GM12878 (cell line): ENCODE measurements at regions not wholly inside any gene's neighbourhood (a gene's known extent, or its start where the extent isn't known, plus 50 kb on each side); places are given as distances from the start of the nearest gene placed in this dataset.

Experiments
- ATAC-seq: fragments of 200-7000 bp; cut with Tn5 transposase; 3 replicates; pipeline ENCODE4 v1.9.1; 2020; ENCODE audit warnings: mild to moderate bottlenecking, moderate library complexity
- BruUV-seq: library from RNA; stranded (reverse); fragments of 400-500 nt; replicated peaks from 2 replicates; lab custom pipeline; 2021; lab: Mats Ljungman, UMichigan
- CTCF ChIA-PET: fragments of 300-600 bp; sonication (Branson Sonifier 250); formaldehyde crosslinking; extraction: SDS; loops from one replicate; lab custom pipeline; 2021; ENCODE audit warnings: inconsistent platforms; lab: Yijun Ruan, JAX
- POLR2A ChIA-PET: fragments of 350-600 bp; formaldehyde crosslinking; extraction: SDS; loops from one replicate; lab custom pipeline; 2021; ENCODE audit warnings: inconsistent platforms; lab: Charles Lee
- RAD21 ChIA-PET: fragments of 300-600 bp; sonication (Branson Sonifier 250); formaldehyde crosslinking; loops from one replicate; lab custom pipeline; 2023; ENCODE audit warnings: antibody characterized with exemption; ENCODE audit not compliant: unreplicated experiment; lab: Charles Lee
- SMC1A ChIA-PET: fragments of 300-600 bp; sonication (Branson Sonifier 250); formaldehyde crosslinking; loops from one replicate; lab custom pipeline; 2023; ENCODE audit not compliant: unreplicated experiment, uncharacterized antibody; lab: Charles Lee
- DNase-seq: peaks from one replicate; pipeline ENCODE4 v3.0.0-alpha.2; 2011; ENCODE audit warnings: low read depth, low spot score
- FAIRE-seq: peaks from 3 replicates; lab custom pipeline; 2011; peaks lifted over from hg19 to GRCh38; lab: Jason Lieb, UNC
- H2AFZ ChIP-seq: 2 replicates; pipeline ENCODE4 v1.6.0; 2011; ENCODE audit warnings: low read depth, low read length, control low read depth; ENCODE audit not compliant: control insufficient read depth
- H3K27ac ChIP-seq: 2 replicates; pipeline ENCODE4 v1.5.1; 2011; ENCODE audit warnings: control low read depth; ENCODE audit not compliant: control insufficient read depth, insufficient read depth
- H3K27me3 ChIP-seq, 2 experiments: replicated peaks in 1 of 2; 2 replicates each; pipeline versions ENCODE4 v1.6.0 to v1.6.1; 2011; ENCODE audit warnings: low read length in 1 of 2; ENCODE audit not compliant: control insufficient read depth in 2 of 2, insufficient read depth in 2 of 2
- H3K36me3 ChIP-seq, 2 experiments: 2 replicates each; pipeline ENCODE4 v1.5.1; 2011; ENCODE audit warnings: low read length in 1 of 2; ENCODE audit not compliant: control insufficient read depth in 2 of 2, insufficient read depth in 2 of 2
- H3K4me1 ChIP-seq: 2 replicates; pipeline ENCODE4 v1.6.1; 2011; ENCODE audit warnings: mild to moderate bottlenecking, low read length, moderate library complexity, mixed read lengths; ENCODE audit not compliant: control insufficient read depth, insufficient read depth
- H3K4me2 ChIP-seq: 2 replicates; pipeline ENCODE4 v1.6.0; 2011; ENCODE audit warnings: control low read depth; ENCODE audit not compliant: control insufficient read depth, insufficient read depth
- H3K4me3 ChIP-seq: fragments of 200-600 bp; sonication (generic); 2 replicates; pipeline ENCODE4 v1.5.1; 2016
- H3K79me2 ChIP-seq: 2 replicates; pipeline ENCODE4 v1.6.0; 2011; ENCODE audit warnings: low read length; ENCODE audit not compliant: control insufficient read depth, insufficient read depth
- H3K9ac ChIP-seq: 2 replicates; pipeline ENCODE4 v1.8.0; 2011; ENCODE audit warnings: low read length, control low read depth, mixed read lengths; ENCODE audit not compliant: control insufficient read depth, insufficient read depth
- H3K9me3 ChIP-seq: replicated peaks from 3 replicates; pipeline ENCODE4 v1.5.1; 2011; ENCODE audit warnings: mild to moderate bottlenecking, low read length; ENCODE audit not compliant: control insufficient read depth, insufficient read depth
- H4K20me1 ChIP-seq: 2 replicates; pipeline ENCODE4 v1.6.0; 2011; ENCODE audit not compliant: control insufficient read depth, insufficient read depth
- POLR2AphosphoS5 ChIP-seq: IDR thresholded peaks from 2 replicates; pipeline ENCODE4 v1.6.1; 2011; ENCODE audit warnings: mild to moderate bottlenecking, low read length, inconsistent platforms
- SMAD1 ChIP-seq: fragments of 450-650 bp; IDR thresholded peaks from 2 replicates; pipeline ENCODE4 v1.6.1; 2018; ENCODE audit warnings: mild to moderate bottlenecking, low read depth; ENCODE audit not compliant: partially characterized antibody
- SMC3 ChIP-seq: IDR thresholded peaks from 2 replicates; pipeline ENCODE4 v1.6.1; 2011; ENCODE audit warnings: low read length, improper control_type of control experiment, borderline replicate concordance
- WGBS: methylation state at CpG from one replicate; pipeline ENCODE4 v1.1.6; 2016; ENCODE audit warnings: low lambda C conversion rate; ENCODE audit not compliant: insufficient replicate concordance, insufficient coverage; ENCODE audit errors: missing lambda C conversion rate; 5-methylcytosine and 5-hydroxymethylcytosine counted together
- in situ Hi-C: fragments of 300-500 bp; cut with MboI; formaldehyde crosslinking; loops from 9 replicates; pipeline ENCODE4 v1.14.3; 2018; ENCODE audit warnings: mixed read lengths
- intact Hi-C: fragments of 100-400 bp; cut with micrococcal nuclease; formaldehyde crosslinking; loops from one replicate; pipeline ENCODE4 v1.14.2; 2022; ENCODE audit not compliant: unreplicated experiment
- TF ChIP-seq, protein P1 (sequence below): fragments of 450-650 bp; IDR thresholded peaks from 2 replicates; pipeline ENCODE4 v1.6.1; 2016; ENCODE audit warnings: mild to moderate bottlenecking

DNA sequence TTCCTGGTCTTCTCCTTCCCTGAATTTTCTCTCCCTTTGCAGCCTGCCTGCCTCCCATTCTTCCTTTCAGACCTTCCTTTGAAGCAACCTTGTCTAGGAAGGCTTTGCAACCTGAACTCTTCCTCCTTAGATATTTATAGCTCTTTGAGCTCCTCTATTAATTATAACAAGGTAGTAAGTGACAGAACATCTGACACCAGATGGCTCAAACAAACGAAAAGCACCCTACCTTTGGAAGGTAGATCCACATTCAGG lies 57.2 kb upstream of the SLC1A4 start:
- TF ChIP-seq POLR2AphosphoS5 = 0 out of 2 replicates have a peak, but pooled peaks have one; percentile 77
- TF ChIP-seq, protein P1, sequence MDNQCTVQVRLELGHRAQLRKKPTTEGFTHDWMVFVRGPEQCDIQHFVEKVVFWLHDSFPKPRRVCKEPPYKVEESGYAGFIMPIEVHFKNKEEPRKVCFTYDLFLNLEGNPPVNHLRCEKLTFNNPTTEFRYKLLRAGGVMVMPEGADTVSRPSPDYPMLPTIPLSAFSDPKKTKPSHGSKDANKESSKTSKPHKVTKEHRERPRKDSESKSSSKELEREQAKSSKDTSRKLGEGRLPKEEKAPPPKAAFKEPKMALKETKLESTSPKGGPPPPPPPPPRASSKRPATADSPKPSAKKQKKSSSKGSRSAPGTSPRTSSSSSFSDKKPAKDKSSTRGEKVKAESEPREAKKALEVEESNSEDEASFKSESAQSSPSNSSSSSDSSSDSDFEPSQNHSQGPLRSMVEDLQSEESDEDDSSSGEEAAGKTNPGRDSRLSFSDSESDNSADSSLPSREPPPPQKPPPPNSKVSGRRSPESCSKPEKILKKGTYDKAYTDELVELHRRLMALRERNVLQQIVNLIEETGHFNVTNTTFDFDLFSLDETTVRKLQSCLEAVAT = 0 out of 2 replicates have a peak, but pooled peaks have one; percentile 73
- TF ChIP-seq SMAD1 = peak; percentile 24
- TF ChIP-seq SMC3 = no peak
- peak overlapping the region; percentile 95 for H3K27ac ChIP-seq
- in situ Hi-C loops = loop anchor here (10.0 kb wide), 1 partner anchor 53 kb away; the partner anchor contains the start of gene SLC1A4
- DNase-seq = no peak
- peak overlapping the region; percentile 97 for H3K9ac ChIP-seq
- no peak overlapping the region for H2AFZ ChIP-seq
- H4K20me1 ChIP-seq = no peaks in the 10 kb centered on the region; the same call in 1 of the 2 replicates
- 0% methylated on average over 1 of the region's 1 CpG for WGBS
- peaks cover 91% of the 10 kb centered on the region for H3K79me2 ChIP-seq
- ATAC-seq = no peak
- ChIA-PET POLR2A (interaction anchor here (0.6 to 19.2 kb wide), 10 partner anchors 10 to 475 kb away, joined by 3 to 377 read pairs (median 6); partner anchors contain the start of genes ACTR2 and SLC1A4), SMC1A (interaction anchor here (0.7 to 13.7 kb wide), 16 partner anchors 10 to 409 kb away, joined by 3 to 395 read pairs (median 4); partner anchors contain the start of gene CEP68), CTCF (interaction anchor here (1.0 to 20.4 kb wide), 8 partner anchors 10 to 133 kb away, joined by 3 to 413 read pairs (median 4); partner anchors contain the start of gene CEP68), RAD21 (interaction anchor here (0.8 to 13.8 kb wide), 18 partner anchors 11 to 604 kb away, joined by 3 to 389 read pairs (median 6); partner anchors contain the start of genes AFTPH, CEP68 and SLC1A4)
- H3K4me1 ChIP-seq = peaks cover 23% of the 10 kb centered on the region
- no TSS peak for BruUV-seq
- H3K9me3 ChIP-seq = peaks cover 18% of the 10 kb centered on the region
- H3K36me3 ChIP-seq = peaks cover 0 to 3% of the 10 kb centered on the region in 2 experiments
- H3K4me2 ChIP-seq = peak overlapping the region; percentile 82
- intact Hi-C loops = loop anchor here (1.0 to 10.0 kb wide), 7 partner anchors 15 to 463 kb away; partner anchors contain the start of genes ACTR2 and RAB1A
- H3K4me3 ChIP-seq = peak overlapping the region; percentile 96
- no peaks in the 10 kb centered on the region for H3K27me3 ChIP-seq
- no peak for FAIRE-seq
